Activated CD4-positive, alpha-beta T cell treated with anti-CD3 and anti-CD28 coated beads, Interleukin-2, amount 50 U/mL, for 4 hours (primary cell): ENCODE measurements at regions not wholly inside any gene's neighbourhood (a gene's known extent, or its start where the extent isn't known, plus 50 kb on each side); places are given as distances from the start of the nearest gene placed in this dataset.

Experiments used
- DNase-seq, 2 experiments: peaks; one replicate each; pipeline ENCODE4 v3.0.0-alpha.2; 2020

DNA sequence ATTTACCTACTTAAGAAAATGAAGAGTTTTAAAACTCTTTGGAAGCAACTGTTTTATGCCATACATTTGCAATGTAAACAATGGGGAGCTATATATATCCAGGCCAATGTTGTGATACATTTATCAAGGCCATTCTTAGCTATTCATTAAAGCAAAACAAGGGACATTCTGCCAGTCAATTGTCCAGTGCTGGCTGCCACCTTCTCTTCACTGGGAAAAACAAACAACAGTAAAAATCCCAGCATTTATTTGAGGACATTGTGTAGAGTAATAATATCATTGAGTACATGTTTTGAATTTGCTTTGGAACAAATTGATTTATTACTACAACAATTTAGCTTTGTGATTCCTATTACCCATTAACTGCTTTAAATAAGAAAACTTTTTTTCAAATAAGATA, 1107.4 kb downstream of the DTWD2 start:
- no peak for DNase-seq

DNA sequence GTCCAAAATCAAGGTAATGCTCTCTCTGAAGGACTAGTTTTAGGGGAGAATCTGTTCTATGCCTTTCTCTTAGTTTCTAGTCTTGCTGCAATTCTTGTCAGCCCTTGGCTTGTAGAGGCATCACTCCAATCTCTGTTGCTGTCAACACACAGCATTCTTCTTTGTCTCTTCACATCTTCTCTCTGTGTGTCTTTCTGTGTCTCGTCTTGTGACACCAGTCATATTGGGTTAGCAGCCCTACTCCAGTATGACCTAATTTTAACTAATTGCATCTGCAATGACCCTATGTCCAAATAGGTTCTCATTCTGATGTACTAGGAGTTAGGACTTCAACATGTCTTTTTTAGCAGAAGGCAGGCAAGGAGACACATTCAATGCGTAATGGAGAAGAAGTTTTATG, 1110.6 kb downstream of the DTWD2 start:
- DNase-seq = no peak

DNA sequence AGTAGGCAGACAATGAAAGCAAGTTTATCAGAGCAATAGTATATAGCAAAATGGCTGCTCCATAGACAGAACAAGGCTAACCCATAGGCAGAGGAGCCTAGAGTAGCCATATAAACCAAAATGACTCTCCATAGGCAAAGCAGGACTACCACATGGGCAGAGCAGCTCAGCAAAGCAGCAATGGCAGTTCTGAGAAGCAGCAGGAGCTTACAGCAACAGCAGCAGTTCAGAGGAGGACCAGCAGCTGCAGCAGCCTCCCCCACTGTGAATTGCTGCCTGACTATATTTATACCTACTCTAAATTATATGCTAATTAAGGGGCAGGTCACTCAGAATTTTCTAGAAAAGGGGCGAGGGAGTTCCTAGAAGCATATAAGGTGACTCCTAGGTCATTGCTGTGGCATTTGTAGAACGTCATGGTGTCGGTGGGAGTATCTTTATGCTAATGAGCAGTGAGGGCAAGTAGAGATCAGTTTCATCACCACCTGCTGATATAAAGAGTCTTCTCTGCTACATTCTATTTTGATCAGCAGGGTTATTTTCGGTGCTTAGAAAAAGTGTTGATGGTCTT, 1115.5 kb downstream of the DTWD2 start:
- DNase-seq = no peak

DNA sequence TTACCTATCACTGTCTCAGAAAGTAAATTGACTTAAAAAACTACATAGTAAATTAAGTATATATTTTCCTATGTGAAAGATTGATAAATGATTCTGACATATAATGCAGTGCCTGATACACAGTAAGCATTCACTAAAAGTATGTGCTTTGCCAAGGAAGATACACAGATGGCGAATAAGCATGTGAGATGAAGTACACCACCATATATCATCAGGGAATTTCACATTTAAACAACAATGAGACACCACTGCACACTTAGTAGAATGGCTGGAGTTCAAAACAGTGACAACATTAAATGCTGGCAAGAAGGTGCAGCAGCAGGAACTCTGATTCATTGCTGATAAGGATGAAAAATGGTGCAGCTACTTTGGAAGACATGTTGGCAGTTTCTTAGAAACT, 1118.8 kb downstream of the DTWD2 start:
- DNase-seq = no peak

DNA sequence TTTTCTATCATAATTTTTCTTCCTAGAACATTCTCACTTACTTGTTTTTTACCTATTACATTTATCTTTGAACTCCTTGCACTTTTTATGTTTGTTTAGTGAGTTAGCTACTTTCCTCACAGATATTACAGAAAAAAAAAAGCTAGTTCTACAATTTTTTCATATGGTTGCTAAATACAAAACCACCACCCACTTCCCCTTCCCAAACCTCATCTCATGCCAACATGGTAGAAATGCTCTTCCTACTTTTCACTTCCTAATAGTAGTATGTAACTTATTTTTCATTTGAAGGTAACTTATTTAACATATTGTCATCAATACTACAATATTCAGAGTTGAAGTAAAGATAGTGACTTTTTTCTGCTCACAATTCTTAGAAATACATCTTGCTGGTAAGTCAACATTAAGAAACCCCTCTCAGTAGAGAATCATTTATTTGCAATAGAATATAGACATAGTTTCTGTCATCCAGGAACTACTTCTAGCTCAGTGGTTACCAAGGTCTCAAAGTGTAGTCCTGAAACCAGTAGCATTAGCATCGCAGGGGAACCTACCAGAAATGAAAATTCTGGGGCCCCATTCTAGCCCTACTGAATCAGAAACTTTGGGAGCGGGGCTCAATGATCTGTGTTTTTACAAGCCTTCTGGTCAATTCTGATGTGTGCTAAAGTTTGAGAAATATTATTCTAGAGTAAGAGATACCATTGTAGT, 1124.6 kb downstream of the DTWD2 start:
- DNase-seq = no peak

DNA sequence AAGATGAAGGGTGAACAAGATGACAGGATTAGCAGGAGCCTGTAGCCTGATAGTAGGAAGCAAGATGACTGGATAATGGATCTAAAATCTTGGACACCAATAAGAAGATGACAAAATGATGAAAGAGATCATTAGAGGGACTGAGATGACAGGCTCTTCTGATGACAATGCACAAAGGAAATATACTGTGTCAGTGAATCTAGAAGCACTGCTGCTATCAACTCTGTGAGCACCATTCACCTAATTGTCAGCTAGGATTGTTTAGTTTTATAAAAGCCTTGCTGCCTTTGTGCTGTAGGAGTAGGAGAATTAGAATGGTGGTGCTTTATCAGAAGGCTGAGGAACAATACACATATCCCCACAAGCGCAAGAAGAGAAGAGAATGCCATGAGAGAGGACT, 1127.8 kb downstream of the DTWD2 start:
- no peak for DNase-seq

DNA sequence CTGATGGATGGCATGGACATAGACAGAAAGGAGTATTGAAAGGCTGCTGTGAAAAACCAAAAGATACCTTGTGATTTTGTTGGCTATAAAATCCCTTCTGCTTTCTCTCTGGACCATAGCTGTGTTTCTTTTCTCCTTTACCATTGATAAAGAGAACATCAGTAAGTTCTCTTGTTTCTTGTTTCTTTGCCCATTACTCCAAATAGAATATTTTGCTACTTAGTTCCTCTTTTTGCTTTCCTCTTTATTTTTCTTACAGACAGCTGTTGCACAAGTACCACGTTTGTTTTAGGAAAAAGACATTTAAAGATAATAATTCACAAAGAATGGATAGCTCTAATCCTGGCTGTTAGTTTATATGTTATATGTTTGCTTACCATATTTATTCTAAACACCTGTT, 1129.2 kb downstream of the DTWD2 start:
- DNase-seq = no peak

DNA sequence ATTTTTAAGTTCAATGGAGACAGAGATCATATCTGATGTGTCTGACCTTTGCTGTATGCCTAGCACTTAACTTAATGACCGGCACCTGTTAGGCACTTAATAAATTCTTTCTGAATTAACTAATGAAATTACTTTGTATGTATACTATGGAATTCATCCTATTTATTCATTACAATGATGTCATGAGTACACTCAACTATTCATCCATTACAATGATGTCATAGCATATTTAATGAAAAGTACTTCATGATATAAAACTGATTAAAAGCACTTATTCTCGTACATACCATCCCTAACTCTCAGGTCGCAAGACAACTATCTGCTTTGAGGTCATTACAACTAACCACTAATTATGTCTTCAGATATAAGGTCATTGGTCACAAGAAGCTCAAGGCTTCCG, 1131.6 kb downstream of the DTWD2 start:
- DNase-seq = no peak

DNA sequence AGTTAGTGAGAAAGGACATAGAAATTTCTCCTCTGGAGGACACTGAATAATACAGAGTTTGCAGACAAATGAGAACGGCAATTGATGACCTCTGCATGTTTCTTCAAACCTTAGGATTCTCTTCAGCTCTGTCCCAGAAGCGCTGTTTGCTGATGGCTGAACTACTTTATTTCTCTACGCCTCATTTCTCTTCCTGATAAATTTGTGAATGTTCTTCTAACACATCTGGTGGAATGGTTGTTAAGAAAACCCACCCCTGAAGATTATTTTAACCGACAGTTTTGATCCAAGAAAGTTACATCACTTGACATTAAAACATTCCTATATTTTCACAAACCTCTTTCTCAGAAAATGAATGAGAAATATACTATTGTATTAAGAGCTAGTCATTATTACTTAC, 1150.6 kb downstream of the DTWD2 start:
- no peak for DNase-seq

DNA sequence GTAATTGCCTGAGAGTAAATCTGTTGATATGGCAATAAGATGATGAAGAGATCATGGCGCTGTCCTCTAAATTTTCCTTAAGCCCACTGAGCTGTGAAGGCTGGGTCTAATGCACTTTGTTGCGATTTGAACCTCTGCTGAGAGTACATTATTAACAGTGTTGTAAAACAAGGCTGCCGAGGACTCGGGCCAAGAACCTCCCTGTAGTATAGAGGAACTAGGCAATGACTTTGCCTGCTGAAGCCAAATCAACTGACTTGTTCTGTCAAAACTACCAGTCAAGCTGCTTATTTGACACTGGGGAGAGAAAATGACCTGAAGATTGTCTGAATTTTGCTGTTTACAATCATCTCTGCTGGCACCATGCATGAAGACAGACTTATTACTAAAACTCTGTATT, 1154.7 kb downstream of the DTWD2 start:
- DNase-seq = no peak

DNA sequence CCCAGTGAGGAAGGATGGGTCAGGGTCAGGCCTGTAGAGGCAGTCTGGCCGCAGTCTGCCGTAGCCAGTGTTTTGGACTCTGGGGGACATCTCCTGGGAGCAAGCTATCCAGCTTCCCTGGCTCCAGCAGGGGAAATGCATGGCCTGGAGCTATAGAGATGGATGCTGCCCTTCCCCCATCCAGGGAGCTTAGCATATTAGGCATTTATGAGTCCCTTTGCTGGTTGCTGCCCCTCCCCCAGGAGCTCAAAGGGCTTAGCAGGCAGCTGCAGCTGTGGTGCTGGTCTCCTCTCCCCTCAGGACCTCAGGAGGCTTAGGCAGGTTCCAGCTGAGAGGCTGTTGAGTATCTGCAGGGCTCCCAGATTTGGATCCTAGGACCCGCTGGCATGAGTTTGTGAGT, 1158.7 kb downstream of the DTWD2 start:
- DNase-seq = no peak

DNA sequence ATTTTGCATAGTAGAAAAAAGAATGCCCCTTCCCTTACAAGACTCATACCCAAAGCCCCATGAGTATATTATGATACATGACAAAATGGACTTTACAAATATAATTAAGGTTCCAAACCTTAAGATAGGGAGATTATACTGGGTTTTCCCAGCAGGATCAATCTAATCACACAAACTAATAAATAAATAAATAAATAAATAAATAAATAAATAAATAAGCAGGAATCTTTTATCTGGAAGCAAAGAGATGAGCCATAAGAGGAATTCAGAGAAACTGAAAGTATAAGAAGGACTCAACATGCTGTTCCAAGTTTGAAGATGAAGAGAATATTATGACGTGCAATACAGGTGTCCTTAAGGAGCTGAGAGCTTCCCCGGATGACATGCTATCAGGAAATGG, 1174.5 kb downstream of the DTWD2 start:
- no peak for DNase-seq

DNA sequence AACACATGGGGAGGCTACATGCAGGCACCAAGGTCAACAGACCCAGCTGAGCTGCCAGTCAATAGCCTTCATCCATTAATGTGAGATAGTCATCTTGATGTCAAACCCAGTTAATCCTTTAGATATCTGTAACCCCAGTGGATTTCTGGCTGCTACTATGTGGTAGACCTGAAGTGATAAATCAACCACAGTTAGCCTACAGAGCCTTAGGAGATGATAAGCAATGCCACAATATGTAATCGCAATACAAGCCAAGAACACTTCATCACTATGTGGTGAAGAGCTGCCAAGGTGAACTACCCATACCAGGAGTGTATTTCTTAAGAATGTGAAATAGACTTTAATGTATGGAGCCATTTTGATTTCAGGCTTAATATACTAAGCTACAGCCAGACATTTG, 1175.5 kb downstream of the DTWD2 start:
- DNase-seq = no peak

DNA sequence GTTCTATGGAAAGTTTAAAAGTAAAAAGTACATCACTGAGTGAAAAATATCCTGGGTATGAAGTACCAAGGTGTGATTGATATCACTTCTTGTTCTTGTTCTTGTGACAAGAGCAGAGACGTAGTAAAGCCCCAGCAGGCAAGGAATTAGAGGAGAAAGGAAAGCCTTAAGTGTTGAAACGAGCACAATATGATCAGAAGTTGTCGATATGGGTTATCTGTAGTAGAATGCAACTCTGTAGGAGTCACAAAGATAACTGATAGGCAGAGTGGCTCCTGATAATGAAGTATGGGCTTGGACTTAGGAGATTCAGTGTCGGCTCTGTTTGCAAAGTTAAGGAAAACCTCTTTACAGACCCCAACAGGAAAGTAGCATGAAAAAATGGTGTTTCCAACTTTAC, 1179.1 kb downstream of the DTWD2 start:
- DNase-seq = no peak

DNA sequence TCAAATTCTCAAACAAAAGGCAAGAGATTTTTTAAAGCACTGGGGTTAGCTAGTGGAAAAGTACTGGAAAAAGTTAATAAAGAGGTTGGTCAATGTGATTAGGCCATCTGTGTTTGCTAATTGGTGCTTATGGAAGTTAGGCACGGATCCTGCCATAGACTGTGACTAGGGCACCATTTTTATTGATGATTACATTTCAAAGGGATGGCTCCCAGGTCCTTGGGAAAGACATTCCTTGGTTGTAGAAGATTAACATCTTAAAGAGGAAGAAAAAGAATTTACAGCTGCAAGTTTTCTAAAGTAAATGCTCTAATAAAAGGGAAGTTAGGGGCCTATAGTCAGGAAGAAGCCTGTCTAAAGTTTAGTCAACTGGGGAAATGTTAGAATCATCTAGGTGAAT, 1183.3 kb downstream of the DTWD2 start:
- DNase-seq = no peak

DNA sequence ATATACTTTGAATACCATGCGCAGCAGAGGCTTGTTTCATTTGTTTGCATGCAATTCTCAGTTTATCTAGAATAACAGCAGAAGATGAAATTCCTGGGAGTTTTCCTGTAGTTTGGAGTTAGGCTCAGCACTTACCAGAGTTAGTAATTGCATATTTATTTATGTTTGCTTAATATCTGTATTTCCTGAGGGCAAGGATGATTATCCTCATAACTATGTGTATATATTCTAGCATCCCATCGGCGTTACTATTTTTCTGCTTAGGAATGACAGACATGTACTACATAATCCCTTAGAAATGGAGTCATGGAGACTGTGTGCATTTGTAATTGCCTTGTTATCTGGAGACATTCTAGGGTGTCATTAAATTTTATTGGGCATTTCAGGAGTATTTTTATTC, 1184.8 kb downstream of the DTWD2 start:
- DNase-seq = no peak

DNA sequence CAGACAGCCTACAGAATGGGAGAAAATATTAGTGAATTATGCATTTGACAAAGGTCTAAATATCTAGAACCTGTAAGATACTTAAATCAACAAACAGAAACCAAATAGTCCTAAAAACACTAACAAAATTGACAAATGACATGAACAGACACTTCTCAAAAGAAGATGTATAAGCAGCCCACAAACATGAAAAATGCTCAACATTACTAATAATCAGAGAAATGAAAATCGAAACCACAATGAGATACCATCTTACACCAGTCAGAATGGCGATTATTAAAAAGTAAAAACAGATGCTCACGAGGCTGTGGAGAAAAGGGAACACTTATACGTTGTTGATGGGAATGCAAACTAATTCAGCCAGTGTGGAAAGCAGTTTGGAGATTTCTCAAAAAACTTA, 1186.8 kb downstream of the DTWD2 start:
- no peak for DNase-seq

DNA sequence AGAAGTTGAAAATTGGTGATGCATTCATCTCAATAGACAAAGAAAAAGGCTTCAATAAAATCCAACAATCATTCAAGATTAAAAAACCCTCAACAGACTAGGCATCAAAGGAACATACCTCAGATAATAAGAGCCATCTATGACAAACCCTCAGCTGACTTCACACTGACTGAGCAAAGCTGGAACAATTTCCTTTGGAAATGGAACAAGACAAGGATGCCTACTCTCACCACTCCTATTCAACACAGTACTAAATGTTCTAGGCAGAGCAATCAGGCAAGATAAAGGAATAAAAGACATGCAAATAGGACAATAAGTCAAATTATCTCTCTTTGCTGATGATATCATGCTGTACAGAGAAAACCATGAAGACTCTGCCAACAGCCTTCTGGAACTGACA, 1188.1 kb downstream of the DTWD2 start:
- no peak for DNase-seq

DNA sequence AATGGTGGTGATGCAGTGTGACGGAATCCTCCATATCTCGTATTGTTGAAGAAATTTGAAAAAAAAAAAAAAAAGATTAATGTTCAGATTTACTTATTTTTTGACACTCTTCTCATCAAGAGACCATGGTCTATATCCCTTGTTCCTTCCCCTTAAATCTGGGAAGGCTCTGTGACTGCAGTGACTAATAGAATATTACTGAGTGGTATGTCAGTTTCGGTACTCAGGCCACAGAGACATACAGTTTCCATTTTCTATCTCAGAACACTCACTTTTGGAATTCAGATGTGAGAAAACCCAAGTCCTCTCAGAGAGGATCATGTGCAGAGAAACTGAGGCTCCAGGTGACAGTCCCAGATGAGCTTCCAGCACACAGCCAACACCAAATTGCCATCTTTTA, 1193.5 kb downstream of the DTWD2 start:
- no peak for DNase-seq

DNA sequence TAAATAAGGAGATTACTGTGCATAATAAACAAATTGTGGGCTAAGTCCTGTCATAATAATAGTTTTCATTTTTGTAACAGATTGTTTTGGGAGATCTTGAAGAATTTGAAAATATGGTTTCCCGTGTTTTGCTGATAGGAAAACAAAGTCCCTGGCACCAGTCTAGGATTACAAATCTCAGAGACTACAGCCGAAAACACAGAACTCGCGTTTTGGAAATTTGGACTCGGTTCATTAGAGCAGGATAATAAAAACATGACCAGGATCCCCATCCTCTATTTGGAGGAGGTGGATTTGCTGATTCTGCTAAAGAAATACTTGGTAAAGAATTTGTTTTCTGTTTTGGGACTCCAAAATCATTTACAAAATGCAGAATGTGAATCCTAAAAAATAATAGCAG, 1194.4 kb downstream of the DTWD2 start:
- DNase-seq = no peak

DNA sequence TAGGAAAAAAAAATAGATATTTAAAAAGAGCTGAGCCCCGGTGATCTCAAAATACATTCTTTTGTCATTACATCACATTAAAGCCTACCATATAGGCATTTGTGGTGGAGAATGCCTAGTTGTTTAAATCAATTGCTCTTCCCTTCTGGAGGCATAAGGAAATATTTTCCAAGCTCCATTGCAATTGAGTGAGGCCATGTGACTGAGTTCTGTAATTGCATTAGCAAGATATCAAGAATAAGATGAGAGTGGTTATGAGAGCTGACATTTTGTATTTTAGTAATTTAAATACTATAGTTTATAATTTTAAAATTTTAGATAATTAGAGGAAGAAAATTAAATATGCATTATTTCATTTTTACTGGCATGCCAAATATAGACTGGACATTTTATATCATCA, 1195.9 kb downstream of the DTWD2 start:
- no peak for DNase-seq

DNA sequence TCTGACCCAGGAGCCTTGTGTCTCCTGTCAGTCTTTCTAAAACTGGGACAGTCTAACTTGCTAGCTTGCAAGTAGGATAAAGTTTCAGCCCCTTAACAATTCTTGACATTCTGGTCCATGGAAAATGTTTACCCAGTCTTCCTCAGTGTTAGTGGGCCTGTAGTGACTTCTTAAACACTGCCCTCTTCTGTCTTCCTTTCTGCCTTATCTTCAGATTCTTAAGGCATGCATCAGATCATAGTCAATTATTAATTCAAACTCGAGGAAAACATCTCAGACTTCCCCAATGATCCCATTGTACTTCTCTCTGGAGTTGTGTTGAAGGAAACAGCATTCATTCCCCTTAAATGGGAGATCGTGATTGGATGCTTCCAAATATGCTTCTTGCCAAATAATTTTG, 1199.8 kb downstream of the DTWD2 start:
- no peak for DNase-seq

DNA sequence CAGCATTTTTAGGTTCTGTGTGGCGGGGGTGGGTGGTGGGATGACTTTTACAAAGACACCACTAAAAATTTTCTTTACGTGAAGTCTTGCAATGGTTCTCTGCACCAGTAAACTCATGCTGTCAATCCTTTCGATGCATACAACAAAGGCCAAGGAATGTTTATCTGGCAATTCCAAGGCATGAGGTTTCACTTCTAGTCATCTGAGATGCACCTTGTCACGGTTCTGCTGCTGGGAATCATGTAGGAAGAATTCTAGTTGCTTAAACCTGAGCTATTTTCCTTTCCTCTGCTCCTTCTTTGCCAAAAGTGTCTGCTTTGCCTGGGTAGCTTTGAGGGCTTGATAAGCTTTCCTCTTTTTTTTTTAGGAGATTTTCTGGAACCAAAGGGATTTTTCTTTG, 1204.5 kb upstream of the SEMA6A start:
- DNase-seq = no peak

DNA sequence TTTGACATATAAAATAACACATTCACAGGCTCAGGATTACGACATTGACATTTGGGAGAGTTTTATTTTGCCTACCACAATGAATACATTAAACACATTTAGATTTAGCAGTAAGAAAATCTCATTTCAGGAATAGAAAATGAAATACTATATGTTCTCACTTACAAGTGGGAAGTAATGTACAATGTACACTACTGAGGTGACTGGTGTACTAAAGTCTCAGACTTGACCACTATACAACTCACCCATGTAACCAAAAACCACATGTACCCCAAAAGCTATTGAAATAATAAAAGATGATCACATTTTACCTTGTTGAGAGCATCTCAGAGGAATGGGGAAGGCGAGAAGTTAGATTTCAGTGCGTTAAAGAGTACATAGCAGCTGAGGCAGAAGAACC, 1202.4 kb upstream of the SEMA6A start:
- no peak for DNase-seq

DNA sequence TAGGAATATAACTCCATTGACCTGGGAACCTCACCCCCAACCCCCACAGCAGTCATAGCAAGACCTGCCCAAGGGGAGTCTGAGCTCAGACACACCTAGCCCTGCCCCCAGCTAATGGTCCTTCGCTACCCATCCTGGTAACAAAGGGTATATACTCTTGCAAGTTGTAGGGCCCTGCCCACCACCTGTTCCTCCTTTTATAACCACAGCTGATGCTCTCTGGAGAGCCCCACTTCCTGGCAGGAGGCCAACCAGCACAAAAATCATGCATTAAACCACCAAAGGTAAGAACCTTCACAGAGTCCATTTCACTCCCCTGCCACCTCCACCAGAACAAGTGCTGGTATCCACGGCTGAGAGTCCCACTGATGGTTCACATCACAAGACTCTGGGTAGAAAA, 1195.3 kb upstream of the SEMA6A start:
- no peak for DNase-seq
